NB4 (cell line): ENCODE measurements at regions not wholly inside any gene's neighbourhood (a gene's known extent, or its start where the extent isn't known, plus 50 kb on each side); places are given as distances from the start of the nearest gene placed in this dataset.

Source experiments
- DNase-seq: peaks from one replicate; pipeline ENCODE4 v3.0.0; 2010; ENCODE audit warnings: low read depth
- H3K4me3 ChIP-seq: one replicate; pipeline ENCODE4 v1.5.1; 2011; ENCODE audit warnings: mild to moderate bottlenecking, low read depth, low read length, moderate library complexity
- MYC ChIP-seq: IDR thresholded peaks from 2 replicates; pipeline ENCODE4 v1.6.1; 2011; ENCODE audit warnings: low read depth, low read length
- POLR2A ChIP-seq: IDR thresholded peaks from 2 replicates; pipeline ENCODE4 v1.6.1; 2011; ENCODE audit warnings: mild to moderate bottlenecking; ENCODE audit not compliant: insufficient read length; ENCODE audit errors: extremely low read depth
- TF ChIP-seq, protein P1 (sequence below): IDR thresholded peaks from 2 replicates; pipeline ENCODE4 v1.6.1; 2011; ENCODE audit warnings: low read depth, low read length
- TF ChIP-seq, protein P2 (sequence below): IDR thresholded peaks from one replicate; pipeline ENCODE4 v1.5.1; 2012; ENCODE audit warnings: low read depth, low read length

DNA sequence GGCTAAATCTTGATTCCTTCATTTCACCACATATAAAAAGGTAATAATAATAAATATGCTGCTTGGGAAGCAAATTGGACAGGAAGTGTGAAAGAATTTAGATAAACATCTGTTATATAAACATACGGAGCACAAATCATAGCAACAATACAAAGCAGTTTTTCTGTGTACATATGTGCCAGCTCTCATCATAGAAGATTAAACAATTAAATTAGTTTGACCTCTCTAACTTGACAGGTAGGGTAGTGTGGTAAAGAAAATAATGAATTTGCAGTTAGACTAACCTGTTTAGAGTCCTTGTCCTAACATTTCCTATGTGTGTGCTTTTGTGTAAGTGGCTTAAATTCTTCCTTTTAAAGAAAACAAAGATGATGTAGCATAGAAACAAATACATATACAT, 995.7 kb upstream of the TENM4 start:
- no peak for DNase-seq
- TF ChIP-seq MYC (no peak), POLR2A (no peak)
- TF ChIP-seq, protein P1, sequence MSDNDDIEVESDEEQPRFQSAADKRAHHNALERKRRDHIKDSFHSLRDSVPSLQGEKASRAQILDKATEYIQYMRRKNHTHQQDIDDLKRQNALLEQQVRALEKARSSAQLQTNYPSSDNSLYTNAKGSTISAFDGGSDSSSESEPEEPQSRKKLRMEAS: no peak
- TF ChIP-seq, protein P2, sequence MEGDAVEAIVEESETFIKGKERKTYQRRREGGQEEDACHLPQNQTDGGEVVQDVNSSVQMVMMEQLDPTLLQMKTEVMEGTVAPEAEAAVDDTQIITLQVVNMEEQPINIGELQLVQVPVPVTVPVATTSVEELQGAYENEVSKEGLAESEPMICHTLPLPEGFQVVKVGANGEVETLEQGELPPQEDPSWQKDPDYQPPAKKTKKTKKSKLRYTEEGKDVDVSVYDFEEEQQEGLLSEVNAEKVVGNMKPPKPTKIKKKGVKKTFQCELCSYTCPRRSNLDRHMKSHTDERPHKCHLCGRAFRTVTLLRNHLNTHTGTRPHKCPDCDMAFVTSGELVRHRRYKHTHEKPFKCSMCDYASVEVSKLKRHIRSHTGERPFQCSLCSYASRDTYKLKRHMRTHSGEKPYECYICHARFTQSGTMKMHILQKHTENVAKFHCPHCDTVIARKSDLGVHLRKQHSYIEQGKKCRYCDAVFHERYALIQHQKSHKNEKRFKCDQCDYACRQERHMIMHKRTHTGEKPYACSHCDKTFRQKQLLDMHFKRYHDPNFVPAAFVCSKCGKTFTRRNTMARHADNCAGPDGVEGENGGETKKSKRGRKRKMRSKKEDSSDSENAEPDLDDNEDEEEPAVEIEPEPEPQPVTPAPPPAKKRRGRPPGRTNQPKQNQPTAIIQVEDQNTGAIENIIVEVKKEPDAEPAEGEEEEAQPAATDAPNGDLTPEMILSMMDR: no peak
- no peak overlapping the region for H3K4me3 ChIP-seq

DNA sequence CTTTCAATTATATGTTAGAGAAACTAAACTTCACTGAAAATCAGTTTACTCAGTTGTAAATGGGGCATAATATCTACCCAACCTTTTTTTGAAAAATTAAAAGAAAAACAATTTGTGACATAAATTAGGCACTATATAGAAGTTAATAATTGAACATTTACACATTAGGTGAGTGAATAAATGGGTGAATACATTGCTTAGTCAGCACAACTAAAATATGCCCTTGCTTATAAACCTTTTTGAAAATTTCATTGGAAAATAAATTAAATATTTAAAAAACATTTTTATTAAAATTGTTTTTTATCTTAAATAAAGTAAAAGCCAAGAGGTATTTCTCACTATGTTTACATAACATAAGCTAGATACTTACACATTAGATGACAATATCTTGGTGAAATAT, 994.5 kb upstream of the TENM4 start:
- DNase-seq: no peak
- TF ChIP-seq, protein P2: no peak
- TF ChIP-seq, protein P1: no peak
- no peak for TF ChIP-seq POLR2A
- no peak for TF ChIP-seq MYC
- H3K4me3 ChIP-seq: no peak overlapping the region

DNA sequence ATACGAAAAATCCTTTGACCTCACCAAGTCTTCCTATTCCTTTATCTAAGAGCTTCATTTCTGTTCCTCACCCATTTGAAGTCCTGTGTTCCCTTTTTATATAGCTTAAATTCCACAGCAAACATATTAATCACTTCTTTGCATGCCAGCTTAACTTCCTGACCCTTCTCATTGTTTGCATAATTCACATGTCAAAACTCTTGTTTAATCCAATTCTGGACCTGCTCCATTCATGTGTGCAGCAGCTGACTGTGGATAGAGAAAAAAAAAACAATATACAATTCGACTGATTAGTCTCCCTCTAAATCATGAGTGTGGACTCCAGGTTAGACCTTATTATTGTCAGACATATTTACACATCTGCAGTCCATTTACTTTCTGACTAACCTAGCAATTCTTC, 991.2 kb upstream of the TENM4 start:
- H3K4me3 ChIP-seq: no peak overlapping the region
- no peak for DNase-seq
- TF ChIP-seq, protein P2: no peak
- TF ChIP-seq POLR2A (no peak), MYC (no peak)
- TF ChIP-seq, protein P1: no peak

DNA sequence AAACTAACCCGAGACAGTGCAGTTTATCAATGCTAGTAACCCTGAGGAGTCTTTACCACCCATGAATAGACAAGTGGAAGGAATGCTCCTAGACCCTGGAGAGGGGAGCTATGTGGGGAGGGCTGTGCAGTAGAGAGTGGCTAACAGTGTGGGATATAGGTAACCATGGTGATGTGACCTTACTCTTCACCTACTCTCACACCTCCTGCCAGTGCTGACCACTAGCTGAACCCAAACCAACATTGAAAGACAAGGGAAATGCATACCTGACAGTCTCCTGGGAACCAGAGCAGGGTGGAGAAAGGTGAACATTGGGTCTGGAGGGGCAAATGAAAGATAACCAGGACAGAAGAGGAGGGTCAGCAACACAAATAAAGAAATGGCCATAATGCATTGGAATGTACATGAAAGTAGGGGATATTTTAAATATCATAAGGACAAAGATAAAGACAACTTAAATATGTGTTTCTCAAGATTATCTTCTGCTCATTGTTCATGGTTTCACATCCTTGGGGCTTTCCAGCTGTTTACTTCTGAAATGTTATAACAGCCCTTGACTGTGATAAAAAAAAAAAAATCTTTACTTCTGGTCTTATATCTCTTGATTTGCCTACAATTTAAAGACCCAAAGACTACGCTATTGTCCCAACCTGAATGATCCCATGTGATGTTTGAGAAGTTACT, 983.3 kb upstream of the TENM4 start:
- TF ChIP-seq, protein P1: no peak
- TF ChIP-seq POLR2A (no peak), MYC (no peak)
- TF ChIP-seq, protein P2: no peak
- DNase-seq: no peak
- no peak overlapping the region for H3K4me3 ChIP-seq

DNA sequence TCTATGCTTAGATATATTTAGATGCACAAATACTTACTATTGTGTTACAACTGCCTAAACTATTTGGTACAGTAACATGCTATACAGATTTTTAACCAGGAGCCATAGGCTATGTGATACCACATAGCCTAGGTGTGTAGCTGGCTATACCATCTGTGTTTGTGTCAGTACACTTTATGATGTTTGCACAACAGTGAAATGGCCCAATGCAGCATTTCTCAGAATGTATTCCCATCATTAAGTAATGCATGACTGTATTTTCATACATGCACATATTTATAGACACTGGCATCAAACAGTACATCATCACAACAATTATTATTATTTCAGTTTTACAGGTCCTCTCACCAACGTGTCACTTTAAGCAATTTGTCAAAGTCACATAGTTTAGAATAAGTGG, 979.5 kb upstream of the TENM4 start:
- no peak for DNase-seq
- TF ChIP-seq, protein P2: no peak
- no peak for TF ChIP-seq MYC
- no peak for TF ChIP-seq POLR2A
- TF ChIP-seq, protein P1: no peak
- H3K4me3 ChIP-seq: no peak overlapping the region

DNA sequence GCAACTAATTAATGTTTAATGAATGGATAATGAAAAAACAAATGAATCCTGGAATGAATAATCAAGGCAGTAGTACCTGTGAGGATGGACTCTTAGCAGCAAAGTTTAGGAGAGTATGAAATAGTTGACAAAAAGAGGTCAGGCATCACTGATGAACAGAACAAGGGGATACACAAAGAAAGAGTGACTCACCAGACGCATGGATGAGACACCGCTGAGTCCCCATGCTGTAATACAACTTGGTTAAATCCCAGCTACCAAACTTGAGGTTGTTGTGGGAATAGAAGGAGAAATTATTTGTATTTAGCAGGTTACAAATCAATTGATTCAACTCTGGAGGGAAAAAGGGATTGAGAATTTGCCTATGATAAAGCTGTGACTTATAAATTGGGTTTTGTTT, 976.9 kb upstream of the TENM4 start:
- TF ChIP-seq POLR2A: no peak
- no peak for DNase-seq
- H3K4me3 ChIP-seq: no peak overlapping the region
